ENCODE measurements at regions not wholly inside any gene's neighbourhood (a gene's known extent, or its start where the extent isn't known, plus 50 kb on each side); places are given as distances from the start of the nearest gene placed in this dataset.

- Histone ChIP-seq H3K27me3 (ENCODE audit: control insufficient read depth, insufficient read depth, low read length) (no peaks in the 10 kb centered on the region; the same call in 1 of the 2 replicates), H3K36me3 (ENCODE audit: control insufficient read depth, insufficient read depth, low read length) (no peaks in the 10 kb centered on the region), H3K9me3 (ENCODE audit: control insufficient read depth, insufficient read depth, low read depth, low read length) (no peaks in the 10 kb centered on the region), H3K4me1 (ENCODE audit: control insufficient read depth, insufficient read depth, low read length) (no peaks in the 10 kb centered on the region), H3K4me3 (ENCODE audit: low read depth in 2 of 2, low read length in 2 of 2) (no peak overlapping the region), H3K27ac (ENCODE audit: low read length) (no peak overlapping the region)
- ChIA-PET POLR2A (no interaction called here), CTCF (no interaction called here)
- TF ChIP-seq, protein P1, sequence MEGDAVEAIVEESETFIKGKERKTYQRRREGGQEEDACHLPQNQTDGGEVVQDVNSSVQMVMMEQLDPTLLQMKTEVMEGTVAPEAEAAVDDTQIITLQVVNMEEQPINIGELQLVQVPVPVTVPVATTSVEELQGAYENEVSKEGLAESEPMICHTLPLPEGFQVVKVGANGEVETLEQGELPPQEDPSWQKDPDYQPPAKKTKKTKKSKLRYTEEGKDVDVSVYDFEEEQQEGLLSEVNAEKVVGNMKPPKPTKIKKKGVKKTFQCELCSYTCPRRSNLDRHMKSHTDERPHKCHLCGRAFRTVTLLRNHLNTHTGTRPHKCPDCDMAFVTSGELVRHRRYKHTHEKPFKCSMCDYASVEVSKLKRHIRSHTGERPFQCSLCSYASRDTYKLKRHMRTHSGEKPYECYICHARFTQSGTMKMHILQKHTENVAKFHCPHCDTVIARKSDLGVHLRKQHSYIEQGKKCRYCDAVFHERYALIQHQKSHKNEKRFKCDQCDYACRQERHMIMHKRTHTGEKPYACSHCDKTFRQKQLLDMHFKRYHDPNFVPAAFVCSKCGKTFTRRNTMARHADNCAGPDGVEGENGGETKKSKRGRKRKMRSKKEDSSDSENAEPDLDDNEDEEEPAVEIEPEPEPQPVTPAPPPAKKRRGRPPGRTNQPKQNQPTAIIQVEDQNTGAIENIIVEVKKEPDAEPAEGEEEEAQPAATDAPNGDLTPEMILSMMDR (IDR thresholded peaks at IDR 0.05) = no peak
- TF ChIP-seq POLR2AphosphoS5 (IDR thresholded peaks at IDR 0.05; ENCODE audit: low read depth, low read length) (no peak), SIN3A (IDR thresholded peaks at IDR 0.05; ENCODE audit: borderline replicate concordance, insufficient read depth, low read depth, low read length) (no peak), REST (IDR thresholded peaks at IDR 0.05; ENCODE audit: insufficient read depth in 1 of 2, low read depth in 2 of 2, low read length in 1 of 2) (no peak), TCF7L2 (IDR thresholded peaks at IDR 0.05; ENCODE audit: low read depth, low read length) (no peak)
- in situ Hi-C loops (cut with HindIII; ENCODE audit: low pct_unique_long_range_greater_than_20kb, low sequenced_read_pairs) = no loop called here
- intact Hi-C loops (cut with micrococcal nuclease; ENCODE audit: unreplicated experiment) = no loop called here
- BruUV-seq (replicated peaks) = no TSS peak
- no peak for DNase-seq (ENCODE audit: low read depth, low spot score)
- ATAC-seq = no peak
These were observed 137.1 kb downstream of the CD47 start for GRCh38 chr3:107953722-107954121.

- DNase-seq (ENCODE audit: low read depth, low spot score) (no peak), ATAC-seq (no peak)
- intact Hi-C loops (cut with micrococcal nuclease; ENCODE audit: unreplicated experiment) = no loop called here
- no peak for TF ChIP-seq SIN3A (IDR thresholded peaks at IDR 0.05; ENCODE audit: borderline replicate concordance, insufficient read depth, low read depth, low read length)
- TF ChIP-seq POLR2AphosphoS5 (IDR thresholded peaks at IDR 0.05; ENCODE audit: low read depth, low read length) = no peak
- TF ChIP-seq TCF7L2 (IDR thresholded peaks at IDR 0.05; ENCODE audit: low read depth, low read length) = no peak
- no peak for TF ChIP-seq REST (IDR thresholded peaks at IDR 0.05; ENCODE audit: insufficient read depth in 1 of 2, low read depth in 2 of 2, low read length in 1 of 2)
- TF ChIP-seq, protein P1 (IDR thresholded peaks at IDR 0.05) = no peak
- no TSS peak for BruUV-seq (replicated peaks)
- Histone ChIP-seq H3K36me3 (ENCODE audit: control insufficient read depth, insufficient read depth, low read length) (no peaks in the 10 kb centered on the region), H3K27ac (ENCODE audit: low read length) (no peak overlapping the region), H3K4me3 (ENCODE audit: low read depth in 2 of 2, low read length in 2 of 2) (no peak overlapping the region), H3K4me1 (ENCODE audit: control insufficient read depth, insufficient read depth, low read length) (no peaks in the 10 kb centered on the region), H3K27me3 (ENCODE audit: control insufficient read depth, insufficient read depth, low read length) (no peaks in the 10 kb centered on the region), H3K9me3 (ENCODE audit: control insufficient read depth, insufficient read depth, low read depth, low read length) (no peaks in the 10 kb centered on the region)
- ChIA-PET CTCF (no interaction called here), POLR2A (interaction anchor here (0.6 kb wide), 1 partner anchor 365 kb away, joined by 3 read pairs; no protein-coding TSS in a partner anchor)
- in situ Hi-C loops (cut with HindIII; ENCODE audit: low pct_unique_long_range_greater_than_20kb, low sequenced_read_pairs) = no loop called here
These were observed 139.7 kb downstream of the CD47 start for GRCh38 chr3:107951126-107951525.

Data from Panc1 (cell line).